Caco-2 (cell line): ENCODE measurements at regions not wholly inside any gene's neighbourhood (a gene's known extent, or its start where the extent isn't known, plus 50 kb on each side); places are given as distances from the start of the nearest gene placed in this dataset.

Source experiments
- BruUV-seq: library from RNA; stranded (reverse); fragments of 400-500 nt; replicated peaks from 2 replicates; lab custom pipeline; 2021; lab: Mats Ljungman, UMichigan
- CTCF ChIA-PET: fragments of 300-600 bp; sonication (Branson Sonifier 250); formaldehyde crosslinking; loops from one replicate; lab custom pipeline; 2022; ENCODE audit warnings: antibody characterized with exemption; lab: Charles Lee
- POLR2A ChIA-PET: fragments of 300-600 bp; sonication (Branson Sonifier 250); formaldehyde crosslinking; loops from one replicate; lab custom pipeline; 2022; ENCODE audit warnings: antibody characterized with exemption; lab: Charles Lee
- DNase-seq, 2 experiments: peaks; one replicate each; pipeline versions ENCODE4 v3.0.0 to v3.0.0-alpha.2; 2020 to 2022
- H3K27me3 ChIP-seq: replicated peaks from 2 replicates; pipeline ENCODE4 v1.6.0; 2011; ENCODE audit warnings: low read length; ENCODE audit not compliant: control insufficient read depth, insufficient read depth
- H3K36me3 ChIP-seq: 2 replicates; pipeline ENCODE4 v1.5.1; 2011; ENCODE audit warnings: low read length; ENCODE audit not compliant: control insufficient read depth, insufficient read depth
- H3K4me1 ChIP-seq: fragments of 250-450 bp; sonication (Bioruptor Pico); 2 replicates; pipeline ENCODE4 v1.5.1; 2020; ENCODE audit warnings: mild to moderate bottlenecking
- H3K4me3 ChIP-seq: 2 replicates; pipeline ENCODE4 v1.5.1; 2011; ENCODE audit warnings: low read depth, mild to moderate bottlenecking, control low read depth, low read length
- H3K9me3 ChIP-seq: fragments of 250-450 bp; sonication (Bioruptor Pico); 2 replicates; pipeline ENCODE4 v1.5.1; 2020; ENCODE audit warnings: mild to moderate bottlenecking, moderate library complexity
- H3K27ac Mint-ChIP-seq: one replicate; pipeline ENCODE4 v1.8.0; 2022; ENCODE audit warnings: mixed read lengths; ENCODE audit not compliant: unreplicated experiment
- H3K27me3 Mint-ChIP-seq: one replicate; pipeline ENCODE4 v1.8.0; 2022; ENCODE audit warnings: mixed read lengths; ENCODE audit not compliant: insufficient read depth, unreplicated experiment
- H3K36me3 Mint-ChIP-seq: one replicate; pipeline ENCODE4 v1.8.0; 2022; ENCODE audit warnings: mild to moderate bottlenecking, mixed read lengths; ENCODE audit not compliant: insufficient read depth, unreplicated experiment
- H3K4me1 Mint-ChIP-seq: one replicate; pipeline ENCODE4 v1.8.0; 2022; ENCODE audit warnings: low read depth, mixed read lengths; ENCODE audit not compliant: unreplicated experiment
- H3K4me3 Mint-ChIP-seq: one replicate; pipeline ENCODE4 v1.8.0; 2022; ENCODE audit warnings: mild to moderate bottlenecking, moderate library complexity, mixed read lengths; ENCODE audit not compliant: unreplicated experiment
- H3K9me3 Mint-ChIP-seq: one replicate; pipeline ENCODE4 v1.8.0; 2022; ENCODE audit warnings: mixed read lengths; ENCODE audit not compliant: unreplicated experiment
- CTCF ChIP-seq, 2 experiments: fragments of 200-600 bp in 1 of 2; IDR thresholded peaks; 1 replicate in 1 of 2; 2 replicates in 1 of 2; pipeline versions ENCODE4 v1.5.1 to v1.8.0; 2011 to 2022; ENCODE audit warnings: antibody characterized with exemption in 1 of 2, control low read depth in 1 of 2, inconsistent platforms in 1 of 2, low read depth in 1 of 2, low read length in 1 of 2, mild to moderate bottlenecking in 1 of 2, moderate library complexity in 1 of 2; ENCODE audit not compliant: insufficient read depth in 1 of 2, severe bottlenecking in 1 of 2, unreplicated experiment in 1 of 2
- intact Hi-C: fragments of 100-400 bp; cut with micrococcal nuclease; formaldehyde crosslinking; loops from one replicate; pipeline ENCODE4 v1.10.0; 2022; ENCODE audit not compliant: unreplicated experiment

GRCh38 chr2:60290509-60290908 is 262.9 kb downstream of the BCL11A start:
- Histone ChIP-seq H3K9me3 (no peaks in the 10 kb centered on the region), H3K4me3 (no peak overlapping the region), H3K36me3 (no peaks in the 10 kb centered on the region), H3K4me1 (no peaks in the 10 kb centered on the region), H3K27me3 (no peaks in the 10 kb centered on the region)
- BruUV-seq = no TSS peak
- TF ChIP-seq CTCF (IDR thresholded peaks at IDR 0.05; ENCODE audit: insufficient read depth in 1 of 2, low read depth in 1 of 2, low read length in 1 of 2, severe bottlenecking in 1 of 2, unreplicated experiment in 1 of 2) = no peak
- Mint-ChIP-seq H3K4me3 (no peak overlapping the region), H3K36me3 (no peaks in the 10 kb centered on the region), H3K4me1 (no peaks in the 10 kb centered on the region), H3K27ac (no peak overlapping the region), H3K27me3 (peaks cover 4% of the 10 kb centered on the region), H3K9me3 (peaks cover 9% of the 10 kb centered on the region)
- DNase-seq = no peak
- CTCF ChIA-PET = interaction anchor here (0.6 kb wide), 1 partner anchor 75 kb away, joined by 3 read pairs; no protein-coding TSS in a partner anchor
- POLR2A ChIA-PET = no interaction called here
- intact Hi-C loops = no loop called here

GRCh38 chr2:60285626-60286316 is 267.7 kb downstream of the BCL11A start:
- Histone ChIP-seq H3K4me1 (no peaks in the 10 kb centered on the region), H3K4me3 (no peak overlapping the region), H3K36me3 (no peaks in the 10 kb centered on the region), H3K27me3 (no peaks in the 10 kb centered on the region), H3K9me3 (no peaks in the 10 kb centered on the region)
- no peaks in the 10 kb centered on the region for H3K9me3 Mint-ChIP-seq
- no peak overlapping the region for H3K4me3 Mint-ChIP-seq
- no peak for DNase-seq
- H3K4me1 Mint-ChIP-seq = no peaks in the 10 kb centered on the region
- no peak overlapping the region for H3K27ac Mint-ChIP-seq
- intact Hi-C loops = no loop called here
- TF ChIP-seq CTCF (IDR thresholded peaks at IDR 0.05; ENCODE audit: insufficient read depth in 1 of 2, low read depth in 1 of 2, low read length in 1 of 2, severe bottlenecking in 1 of 2, unreplicated experiment in 1 of 2) = no peak
- ChIA-PET CTCF (no interaction called here), POLR2A (no interaction called here)
- H3K27me3 Mint-ChIP-seq = no peaks in the 10 kb centered on the region
- BruUV-seq = no TSS peak
- H3K36me3 Mint-ChIP-seq = no peaks in the 10 kb centered on the region

- no peaks in the 10 kb centered on the region for H3K36me3 ChIP-seq
- no peak for DNase-seq
- Mint-ChIP-seq H3K27me3 (peaks cover 4% of the 10 kb centered on the region), H3K36me3 (no peaks in the 10 kb centered on the region), H3K4me3 (no peak overlapping the region), H3K4me1 (no peaks in the 10 kb centered on the region), H3K9me3 (no peaks in the 10 kb centered on the region), H3K27ac (no peak overlapping the region)
- CTCF ChIA-PET = no interaction called here
- H3K27me3 ChIP-seq = no peaks in the 10 kb centered on the region
- H3K9me3 ChIP-seq = no peaks in the 10 kb centered on the region
- no peaks in the 10 kb centered on the region for H3K4me1 ChIP-seq
- H3K4me3 ChIP-seq = no peak overlapping the region
- POLR2A ChIA-PET = no interaction called here
- BruUV-seq = no TSS peak
- no peak for TF ChIP-seq CTCF (IDR thresholded peaks at IDR 0.05; ENCODE audit: insufficient read depth in 1 of 2, low read depth in 1 of 2, low read length in 1 of 2, severe bottlenecking in 1 of 2, unreplicated experiment in 1 of 2)
- intact Hi-C loops = no loop called here
Measured at GRCh38 chr2:60283626-60284025, 269.8 kb downstream of the BCL11A start.
